Body of pancreas (tissue), 4 donors: ENCODE measurements at regions not wholly inside any gene's neighbourhood (a gene's known extent, or its start where the extent isn't known, plus 50 kb on each side); places are given as distances from the start of the nearest gene placed in this dataset.

Source experiments
- CTCF ChIP-seq, 7 experiments: fragments of 450-650 bp in 4 of 7; fragments of 200-600 bp in 3 of 7; sonication (generic) in 3 of 7; IDR thresholded peaks; one replicate each; pipeline ENCODE4 v1.5.1; 2016 to 2019; ENCODE audit warnings: antibody characterized with exemption in 7 of 7
- POLR2A ChIP-seq, 3 donors: fragments of 450-650 bp; IDR thresholded peaks; one replicate each; pipeline ENCODE4 v1.6.1; 2016; ENCODE audit warnings: antibody characterized with exemption in 3 of 3, mild to moderate bottlenecking in 2 of 3

- TF ChIP-seq POLR2A (IDR thresholded peaks at IDR 0.05) (no peak), CTCF (IDR thresholded peaks at IDR 0.05) (no peak)
These were observed 567.8 kb upstream of the CPEB2 start for GRCh38 chr4:14434483-14434882.
